ENCODE measurements at regions not wholly inside any gene's neighbourhood (a gene's known extent, or its start where the extent isn't known, plus 50 kb on each side); places are given as distances from the start of the nearest gene placed in this dataset.

DNA sequence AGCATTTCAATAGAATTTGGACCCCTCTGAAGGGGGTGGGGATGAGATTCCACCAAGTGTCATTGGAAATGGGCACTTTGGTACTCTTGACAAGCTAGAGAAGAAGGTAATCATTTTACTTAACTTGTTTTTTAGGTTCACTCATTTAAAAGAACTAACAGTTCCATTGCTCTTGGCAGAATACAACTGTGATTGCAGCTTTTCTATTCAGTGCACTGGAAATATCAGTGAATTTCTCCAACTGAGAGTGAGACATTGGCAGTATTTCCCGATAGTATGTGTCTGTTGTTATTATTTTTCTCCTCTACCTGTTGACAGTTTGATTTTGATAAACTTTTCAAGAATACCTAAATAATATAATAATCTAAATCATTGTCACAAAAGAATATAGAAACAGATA, 1356.7 kb upstream of the NXPH2 start:
- DNase-seq (ENCODE audit: low read depth, low spot score) (no peak), FAIRE-seq (no peak)
- Histone ChIP-seq H2AFZ (ENCODE audit: low read depth, low read length) (no peak overlapping the region), H3K9me3 (replicated peaks; ENCODE audit: control insufficient read depth, insufficient read depth, low read length) (no peaks in the 10 kb centered on the region), H4K20me1 (replicated peaks; ENCODE audit: control insufficient read depth, extremely low read depth, insufficient read depth, low read length) (no peaks in the 10 kb centered on the region), H3K9me1 (replicated peaks; ENCODE audit: control insufficient read depth, extremely low read depth, insufficient read depth, low read length) (no peaks in the 10 kb centered on the region), H3K4me2 (ENCODE audit: insufficient read depth, low read length) (no peak overlapping the region), H3K4me3 (replicated peaks in 1 of 3; ENCODE audit: insufficient read depth in 1 of 3, low read depth in 1 of 3, low read length in 3 of 3) (no peak overlapping the region), H3K27ac (ENCODE audit: insufficient read depth, low read depth, low read length) (no peak overlapping the region), H3K79me2 (ENCODE audit: control insufficient read depth, insufficient read depth, low read length) (no peaks in the 10 kb centered on the region), H3K36me3 (ENCODE audit: control insufficient read depth in 2 of 2, extremely low read depth in 1 of 2, insufficient read depth in 2 of 2, low read length in 2 of 2) (no peaks in the 10 kb centered on the region), H3K27me3 (ENCODE audit: control insufficient read depth in 2 of 2, insufficient read depth in 2 of 2, low read length in 2 of 2) (no peaks in the 10 kb centered on the region), H3K9ac (replicated peaks; ENCODE audit: extremely low read depth, insufficient read depth, low read length) (no peak overlapping the region), H3K4me1 (ENCODE audit: control insufficient read depth, extremely low read depth, insufficient read depth, low read length) (no peaks in the 10 kb centered on the region)
- ChIA-PET POLR2A (no interaction called here), CTCF (no interaction called here)
- BruUV-seq (replicated peaks): no TSS peak
- intact Hi-C loops (cut with micrococcal nuclease): no loop called here
- dilution Hi-C loops (cut with MboI; ENCODE audit: extremely low pct_ligation_motif_present, low sequenced_read_pairs): no loop called here
- TF ChIP-seq GATA2 (IDR thresholded peaks at IDR 0.05; ENCODE audit: insufficient read depth, insufficient read length, low read depth, low read length): no peak
- no peak for TF ChIP-seq JUN (IDR thresholded peaks at IDR 0.05; ENCODE audit: borderline replicate concordance, insufficient read depth, insufficient read length, low read depth)
- TF ChIP-seq POLR2AphosphoS5 (IDR thresholded peaks at IDR 0.05; ENCODE audit: insufficient read depth, low read depth, low read length): no peak
- TF ChIP-seq MYC (IDR thresholded peaks at IDR 0.05; ENCODE audit: low read depth, low read length): no peak
- TF ChIP-seq, protein P1, sequence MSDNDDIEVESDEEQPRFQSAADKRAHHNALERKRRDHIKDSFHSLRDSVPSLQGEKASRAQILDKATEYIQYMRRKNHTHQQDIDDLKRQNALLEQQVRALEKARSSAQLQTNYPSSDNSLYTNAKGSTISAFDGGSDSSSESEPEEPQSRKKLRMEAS (IDR thresholded peaks at IDR 0.05; ENCODE audit: insufficient read depth, insufficient read length): no peak
- no peak for TF ChIP-seq EZH2 (IDR thresholded peaks at IDR 0.05; ENCODE audit: borderline replicate concordance, low read depth, low read length, severe bottlenecking)
- no peak for TF ChIP-seq CTCF (IDR thresholded peaks at IDR 0.05; ENCODE audit: extremely low read depth in 1 of 2, insufficient read depth in 1 of 2, low read depth in 1 of 2, low read length in 2 of 2)
- no peak for TF ChIP-seq POLR2A (IDR thresholded peaks at IDR 0.05; ENCODE audit: low read depth, low read length)
